ENCODE measurements at regions not wholly inside any gene's neighbourhood (a gene's known extent, or its start where the extent isn't known, plus 50 kb on each side); places are given as distances from the start of the nearest gene placed in this dataset.

DNA sequence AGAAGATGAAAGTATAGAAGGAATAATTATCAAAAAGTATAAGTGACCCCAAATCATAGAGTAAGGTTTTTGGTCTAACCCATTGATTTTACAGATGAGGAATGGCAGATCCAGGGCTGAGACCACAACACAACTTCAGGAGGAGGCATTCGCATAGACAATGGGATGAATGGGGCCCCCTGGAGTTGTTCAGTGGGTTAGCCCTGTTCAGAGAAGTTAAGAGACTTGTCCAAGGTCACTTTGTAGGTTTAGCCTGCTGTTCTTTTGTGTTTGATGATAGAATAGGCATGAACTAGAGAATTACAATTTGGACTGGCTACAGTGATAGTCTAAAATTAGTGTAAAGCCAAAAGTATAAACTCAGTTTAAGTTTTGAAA lies 233.9 kb downstream of the KCNRG start:
- no peak for ATAC-seq
- TF ChIP-seq TOX (CRISPR knock-in tag; IDR thresholded peaks at IDR 0.05; ENCODE audit: borderline replicate concordance), result no peak
- no peak for TF ChIP-seq RARB (CRISPR knock-in tag; IDR thresholded peaks at IDR 0.05)
- no peak for TF ChIP-seq ZNF565 (CRISPR knock-in tag; conservative IDR thresholded peaks at IDR 0.05; ENCODE audit: low read depth)
- no peak for TF ChIP-seq SNAI2 (CRISPR knock-in tag; IDR thresholded peaks at IDR 0.05)
- TF ChIP-seq, protein P1, sequence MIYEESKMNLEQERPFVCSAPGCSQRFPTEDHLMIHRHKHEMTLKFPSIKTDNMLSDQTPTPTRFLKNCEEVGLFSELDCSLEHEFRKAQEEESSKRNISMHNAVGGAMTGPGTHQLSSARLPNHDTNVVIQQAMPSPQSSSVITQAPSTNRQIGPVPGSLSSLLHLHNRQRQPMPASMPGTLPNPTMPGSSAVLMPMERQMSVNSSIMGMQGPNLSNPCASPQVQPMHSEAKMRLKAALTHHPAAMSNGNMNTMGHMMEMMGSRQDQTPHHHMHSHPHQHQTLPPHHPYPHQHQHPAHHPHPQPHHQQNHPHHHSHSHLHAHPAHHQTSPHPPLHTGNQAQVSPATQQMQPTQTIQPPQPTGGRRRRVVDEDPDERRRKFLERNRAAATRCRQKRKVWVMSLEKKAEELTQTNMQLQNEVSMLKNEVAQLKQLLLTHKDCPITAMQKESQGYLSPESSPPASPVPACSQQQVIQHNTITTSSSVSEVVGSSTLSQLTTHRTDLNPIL (CRISPR knock-in tag; IDR thresholded peaks at IDR 0.05; ENCODE audit: low read depth), result no peak
- TF ChIP-seq ZFP30 (CRISPR knock-in tag; IDR thresholded peaks at IDR 0.05), result no peak
- no peak for TF ChIP-seq BACH2 (CRISPR knock-in tag; IDR thresholded peaks at IDR 0.05; ENCODE audit: borderline replicate concordance)
- no peak for TF ChIP-seq OSR1 (CRISPR knock-in tag; IDR thresholded peaks at IDR 0.05)
- TF ChIP-seq TCF4 (CRISPR knock-in tag; IDR thresholded peaks at IDR 0.05; ENCODE audit: borderline replicate concordance), result no peak
- no peak for TF ChIP-seq ESRRG (CRISPR knock-in tag; IDR thresholded peaks at IDR 0.05)
- TF ChIP-seq CSDC2 (CRISPR knock-in tag; IDR thresholded peaks at IDR 0.05), result no peak
- TF ChIP-seq, protein P2, sequence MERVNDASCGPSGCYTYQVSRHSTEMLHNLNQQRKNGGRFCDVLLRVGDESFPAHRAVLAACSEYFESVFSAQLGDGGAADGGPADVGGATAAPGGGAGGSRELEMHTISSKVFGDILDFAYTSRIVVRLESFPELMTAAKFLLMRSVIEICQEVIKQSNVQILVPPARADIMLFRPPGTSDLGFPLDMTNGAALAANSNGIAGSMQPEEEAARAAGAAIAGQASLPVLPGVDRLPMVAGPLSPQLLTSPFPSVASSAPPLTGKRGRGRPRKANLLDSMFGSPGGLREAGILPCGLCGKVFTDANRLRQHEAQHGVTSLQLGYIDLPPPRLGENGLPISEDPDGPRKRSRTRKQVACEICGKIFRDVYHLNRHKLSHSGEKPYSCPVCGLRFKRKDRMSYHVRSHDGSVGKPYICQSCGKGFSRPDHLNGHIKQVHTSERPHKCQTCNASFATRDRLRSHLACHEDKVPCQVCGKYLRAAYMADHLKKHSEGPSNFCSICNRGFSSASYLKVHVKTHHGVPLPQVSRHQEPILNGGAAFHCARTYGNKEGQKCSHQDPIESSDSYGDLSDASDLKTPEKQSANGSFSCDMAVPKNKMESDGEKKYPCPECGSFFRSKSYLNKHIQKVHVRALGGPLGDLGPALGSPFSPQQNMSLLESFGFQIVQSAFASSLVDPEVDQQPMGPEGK (CRISPR knock-in tag; IDR thresholded peaks at IDR 0.05; ENCODE audit: borderline replicate concordance), result no peak
- TF ChIP-seq ISL1 (CRISPR knock-in tag; IDR thresholded peaks at IDR 0.05), result no peak
- no peak for TF ChIP-seq GLIS3 (CRISPR knock-in tag; IDR thresholded peaks at IDR 0.05)
- no peak for TF ChIP-seq ZC3H10 (CRISPR knock-in tag; IDR thresholded peaks at IDR 0.05)

DNA sequence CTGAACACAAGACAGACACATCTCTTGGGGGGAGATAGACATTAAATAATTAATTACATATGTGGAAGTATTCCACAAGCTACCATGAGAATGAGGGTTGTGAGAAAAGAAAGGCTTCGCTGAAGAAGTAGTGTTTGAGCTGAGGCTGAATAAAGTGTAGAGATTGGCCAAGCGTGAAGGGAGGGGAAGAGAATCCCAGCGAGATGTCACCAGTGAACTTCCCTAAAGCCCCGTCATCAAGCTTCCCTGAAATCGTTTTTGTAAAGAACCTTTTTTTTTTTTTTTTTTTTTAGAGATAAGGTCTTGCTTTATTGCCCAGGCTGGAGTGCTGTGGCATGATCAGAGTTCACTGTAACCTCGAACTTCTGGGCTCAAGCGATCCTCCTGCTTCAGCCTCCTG lies 235.2 kb downstream of the KCNRG start:
- TF ChIP-seq SNAI2 (CRISPR knock-in tag; IDR thresholded peaks at IDR 0.05), result no peak
- TF ChIP-seq ZFP30 (CRISPR knock-in tag; IDR thresholded peaks at IDR 0.05), result no peak
- no peak for TF ChIP-seq ZC3H10 (CRISPR knock-in tag; IDR thresholded peaks at IDR 0.05)
- TF ChIP-seq ZFP3 (CRISPR knock-in tag; IDR thresholded peaks at IDR 0.05), result no peak
- TF ChIP-seq, protein P3, sequence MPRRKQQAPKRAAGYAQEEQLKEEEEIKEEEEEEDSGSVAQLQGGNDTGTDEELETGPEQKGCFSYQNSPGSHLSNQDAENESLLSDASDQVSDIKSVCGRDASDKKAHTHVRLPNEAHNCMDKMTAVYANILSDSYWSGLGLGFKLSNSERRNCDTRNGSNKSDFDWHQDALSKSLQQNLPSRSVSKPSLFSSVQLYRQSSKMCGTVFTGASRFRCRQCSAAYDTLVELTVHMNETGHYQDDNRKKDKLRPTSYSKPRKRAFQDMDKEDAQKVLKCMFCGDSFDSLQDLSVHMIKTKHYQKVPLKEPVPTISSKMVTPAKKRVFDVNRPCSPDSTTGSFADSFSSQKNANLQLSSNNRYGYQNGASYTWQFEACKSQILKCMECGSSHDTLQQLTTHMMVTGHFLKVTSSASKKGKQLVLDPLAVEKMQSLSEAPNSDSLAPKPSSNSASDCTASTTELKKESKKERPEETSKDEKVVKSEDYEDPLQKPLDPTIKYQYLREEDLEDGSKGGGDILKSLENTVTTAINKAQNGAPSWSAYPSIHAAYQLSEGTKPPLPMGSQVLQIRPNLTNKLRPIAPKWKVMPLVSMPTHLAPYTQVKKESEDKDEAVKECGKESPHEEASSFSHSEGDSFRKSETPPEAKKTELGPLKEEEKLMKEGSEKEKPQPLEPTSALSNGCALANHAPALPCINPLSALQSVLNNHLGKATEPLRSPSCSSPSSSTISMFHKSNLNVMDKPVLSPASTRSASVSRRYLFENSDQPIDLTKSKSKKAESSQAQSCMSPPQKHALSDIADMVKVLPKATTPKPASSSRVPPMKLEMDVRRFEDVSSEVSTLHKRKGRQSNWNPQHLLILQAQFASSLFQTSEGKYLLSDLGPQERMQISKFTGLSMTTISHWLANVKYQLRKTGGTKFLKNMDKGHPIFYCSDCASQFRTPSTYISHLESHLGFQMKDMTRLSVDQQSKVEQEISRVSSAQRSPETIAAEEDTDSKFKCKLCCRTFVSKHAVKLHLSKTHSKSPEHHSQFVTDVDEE (CRISPR knock-in tag; IDR thresholded peaks at IDR 0.05), result no peak
- TF ChIP-seq TOX (CRISPR knock-in tag; IDR thresholded peaks at IDR 0.05; ENCODE audit: borderline replicate concordance), result no peak
- no peak for TF ChIP-seq BACH2 (CRISPR knock-in tag; IDR thresholded peaks at IDR 0.05; ENCODE audit: borderline replicate concordance)
- TF ChIP-seq, protein P4, sequence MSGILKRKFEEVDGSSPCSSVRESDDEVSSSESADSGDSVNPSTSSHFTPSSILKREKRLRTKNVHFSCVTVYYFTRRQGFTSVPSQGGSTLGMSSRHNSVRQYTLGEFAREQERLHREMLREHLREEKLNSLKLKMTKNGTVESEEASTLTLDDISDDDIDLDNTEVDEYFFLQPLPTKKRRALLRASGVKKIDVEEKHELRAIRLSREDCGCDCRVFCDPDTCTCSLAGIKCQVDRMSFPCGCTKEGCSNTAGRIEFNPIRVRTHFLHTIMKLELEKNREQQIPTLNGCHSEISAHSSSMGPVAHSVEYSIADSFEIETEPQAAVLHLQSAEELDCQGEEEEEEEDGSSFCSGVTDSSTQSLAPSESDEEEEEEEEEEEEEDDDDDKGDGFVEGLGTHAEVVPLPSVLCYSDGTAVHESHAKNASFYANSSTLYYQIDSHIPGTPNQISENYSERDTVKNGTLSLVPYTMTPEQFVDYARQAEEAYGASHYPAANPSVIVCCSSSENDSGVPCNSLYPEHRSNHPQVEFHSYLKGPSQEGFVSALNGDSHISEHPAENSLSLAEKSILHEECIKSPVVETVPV (CRISPR knock-in tag; IDR thresholded peaks at IDR 0.05), result no peak
- TF ChIP-seq CSDC2 (CRISPR knock-in tag; IDR thresholded peaks at IDR 0.05), result no peak
- TF ChIP-seq ZNF8 (CRISPR knock-in tag; IDR thresholded peaks at IDR 0.05), result no peak
- no peak for TF ChIP-seq ARNTL (CRISPR knock-in tag; IDR thresholded peaks at IDR 0.05; ENCODE audit: borderline replicate concordance, low read depth)
- TF ChIP-seq, protein P1 (CRISPR knock-in tag; IDR thresholded peaks at IDR 0.05; ENCODE audit: low read depth), result no peak
- TF ChIP-seq GLIS3 (CRISPR knock-in tag; IDR thresholded peaks at IDR 0.05), result no peak
- no peak for TF ChIP-seq ZNF565 (CRISPR knock-in tag; conservative IDR thresholded peaks at IDR 0.05; ENCODE audit: low read depth)
- no peak for TF ChIP-seq RARB (CRISPR knock-in tag; IDR thresholded peaks at IDR 0.05)
- no peak for TF ChIP-seq OSR1 (CRISPR knock-in tag; IDR thresholded peaks at IDR 0.05)
- no peak for TF ChIP-seq ESRRG (CRISPR knock-in tag; IDR thresholded peaks at IDR 0.05)
- TF ChIP-seq, protein P5, sequence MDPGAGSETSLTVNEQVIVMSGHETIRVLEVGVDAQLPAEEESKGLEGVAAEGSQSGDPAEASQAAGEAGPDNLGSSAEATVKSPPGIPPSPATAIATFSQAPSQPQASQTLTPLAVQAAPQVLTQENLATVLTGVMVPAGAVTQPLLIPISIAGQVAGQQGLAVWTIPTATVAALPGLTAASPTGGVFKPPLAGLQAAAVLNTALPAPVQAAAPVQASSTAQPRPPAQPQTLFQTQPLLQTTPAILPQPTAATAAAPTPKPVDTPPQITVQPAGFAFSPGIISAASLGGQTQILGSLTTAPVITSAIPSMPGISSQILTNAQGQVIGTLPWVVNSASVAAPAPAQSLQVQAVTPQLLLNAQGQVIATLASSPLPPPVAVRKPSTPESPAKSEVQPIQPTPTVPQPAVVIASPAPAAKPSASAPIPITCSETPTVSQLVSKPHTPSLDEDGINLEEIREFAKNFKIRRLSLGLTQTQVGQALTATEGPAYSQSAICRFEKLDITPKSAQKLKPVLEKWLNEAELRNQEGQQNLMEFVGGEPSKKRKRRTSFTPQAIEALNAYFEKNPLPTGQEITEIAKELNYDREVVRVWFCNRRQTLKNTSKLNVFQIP (CRISPR knock-in tag; IDR thresholded peaks at IDR 0.05; ENCODE audit: borderline replicate concordance, low read depth), result no peak
- no peak for TF ChIP-seq TCF4 (CRISPR knock-in tag; IDR thresholded peaks at IDR 0.05; ENCODE audit: borderline replicate concordance)
- no peak for ATAC-seq

Measured in SK-N-SH treated with all-trans-retinoic acid at 6 μM for 48 hours (cell line).